Lower leg skin (tissue), 3 donors: ENCODE measurements at regions not wholly inside any gene's neighbourhood (a gene's known extent, or its start where the extent isn't known, plus 50 kb on each side); places are given as distances from the start of the nearest gene placed in this dataset.

Source experiments
- CTCF ChIP-seq, 3 donors: fragments of 450-650 bp; IDR thresholded peaks; one replicate each; pipeline ENCODE4 v1.5.1; 2016; ENCODE audit warnings: antibody characterized with exemption in 3 of 3, mild to moderate bottlenecking in 3 of 3, moderate library complexity in 2 of 3
- POLR2A ChIP-seq, 2 donors: fragments of 450-650 bp; IDR thresholded peaks; one replicate each; pipeline ENCODE4 v1.6.1; 2016 to 2017; ENCODE audit warnings: antibody characterized with exemption in 2 of 2, mild to moderate bottlenecking in 1 of 2, moderate library complexity in 1 of 2

GRCh38 chr11:45560913-45561281 lies 104.5 kb downstream of the CHST1 start:
- TF ChIP-seq CTCF (IDR thresholded peaks at IDR 0.05) = no peak
- no peak for TF ChIP-seq POLR2A (IDR thresholded peaks at IDR 0.05)
